H1 (cell line): ENCODE measurements at regions not wholly inside any gene's neighbourhood (a gene's known extent, or its start where the extent isn't known, plus 50 kb on each side); places are given as distances from the start of the nearest gene placed in this dataset.

Experiments used
- KDM5A ChIP-seq: fragments of 200-600 bp; IDR thresholded peaks from 2 replicates; pipeline ENCODE4 v1.7.1; 2012; ENCODE audit warnings: mild to moderate bottlenecking, low read length, inconsistent platforms, mixed read lengths
- TCF12 ChIP-seq: IDR thresholded peaks from 2 replicates; pipeline ENCODE4 v1.6.1; 2011; ENCODE audit warnings: low read depth, mild to moderate bottlenecking, low read length
- TF ChIP-seq, protein P1 (sequence below): fragments of 300-600 bp; sonication (generic); IDR thresholded peaks from 2 replicates; pipeline ENCODE4 v1.7.1; 2012; ENCODE audit warnings: low read length, moderate library complexity, mild to moderate bottlenecking, inconsistent platforms; ENCODE audit not compliant: insufficient replicate concordance

DNA sequence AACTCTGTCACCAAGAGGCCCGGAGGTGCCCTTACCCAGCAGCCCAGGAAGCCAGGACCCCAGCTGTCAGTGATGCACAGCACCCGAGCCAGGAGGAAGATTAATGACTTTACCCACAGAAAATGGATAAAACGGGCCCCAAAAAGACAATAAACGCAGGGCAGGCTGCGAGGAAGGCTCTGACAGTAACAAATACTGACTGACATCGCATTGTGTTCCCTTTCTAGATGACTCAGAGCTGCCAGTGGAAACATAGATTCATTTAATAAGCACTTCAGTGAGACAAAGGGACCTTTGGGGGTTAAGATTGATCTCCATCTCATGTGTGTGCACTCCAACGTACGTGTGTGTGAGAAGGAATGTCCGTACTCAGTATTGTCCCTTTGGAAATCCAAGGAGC, 225.3 kb upstream of the PPP2R3A start (continued):
- TF ChIP-seq, protein P1, sequence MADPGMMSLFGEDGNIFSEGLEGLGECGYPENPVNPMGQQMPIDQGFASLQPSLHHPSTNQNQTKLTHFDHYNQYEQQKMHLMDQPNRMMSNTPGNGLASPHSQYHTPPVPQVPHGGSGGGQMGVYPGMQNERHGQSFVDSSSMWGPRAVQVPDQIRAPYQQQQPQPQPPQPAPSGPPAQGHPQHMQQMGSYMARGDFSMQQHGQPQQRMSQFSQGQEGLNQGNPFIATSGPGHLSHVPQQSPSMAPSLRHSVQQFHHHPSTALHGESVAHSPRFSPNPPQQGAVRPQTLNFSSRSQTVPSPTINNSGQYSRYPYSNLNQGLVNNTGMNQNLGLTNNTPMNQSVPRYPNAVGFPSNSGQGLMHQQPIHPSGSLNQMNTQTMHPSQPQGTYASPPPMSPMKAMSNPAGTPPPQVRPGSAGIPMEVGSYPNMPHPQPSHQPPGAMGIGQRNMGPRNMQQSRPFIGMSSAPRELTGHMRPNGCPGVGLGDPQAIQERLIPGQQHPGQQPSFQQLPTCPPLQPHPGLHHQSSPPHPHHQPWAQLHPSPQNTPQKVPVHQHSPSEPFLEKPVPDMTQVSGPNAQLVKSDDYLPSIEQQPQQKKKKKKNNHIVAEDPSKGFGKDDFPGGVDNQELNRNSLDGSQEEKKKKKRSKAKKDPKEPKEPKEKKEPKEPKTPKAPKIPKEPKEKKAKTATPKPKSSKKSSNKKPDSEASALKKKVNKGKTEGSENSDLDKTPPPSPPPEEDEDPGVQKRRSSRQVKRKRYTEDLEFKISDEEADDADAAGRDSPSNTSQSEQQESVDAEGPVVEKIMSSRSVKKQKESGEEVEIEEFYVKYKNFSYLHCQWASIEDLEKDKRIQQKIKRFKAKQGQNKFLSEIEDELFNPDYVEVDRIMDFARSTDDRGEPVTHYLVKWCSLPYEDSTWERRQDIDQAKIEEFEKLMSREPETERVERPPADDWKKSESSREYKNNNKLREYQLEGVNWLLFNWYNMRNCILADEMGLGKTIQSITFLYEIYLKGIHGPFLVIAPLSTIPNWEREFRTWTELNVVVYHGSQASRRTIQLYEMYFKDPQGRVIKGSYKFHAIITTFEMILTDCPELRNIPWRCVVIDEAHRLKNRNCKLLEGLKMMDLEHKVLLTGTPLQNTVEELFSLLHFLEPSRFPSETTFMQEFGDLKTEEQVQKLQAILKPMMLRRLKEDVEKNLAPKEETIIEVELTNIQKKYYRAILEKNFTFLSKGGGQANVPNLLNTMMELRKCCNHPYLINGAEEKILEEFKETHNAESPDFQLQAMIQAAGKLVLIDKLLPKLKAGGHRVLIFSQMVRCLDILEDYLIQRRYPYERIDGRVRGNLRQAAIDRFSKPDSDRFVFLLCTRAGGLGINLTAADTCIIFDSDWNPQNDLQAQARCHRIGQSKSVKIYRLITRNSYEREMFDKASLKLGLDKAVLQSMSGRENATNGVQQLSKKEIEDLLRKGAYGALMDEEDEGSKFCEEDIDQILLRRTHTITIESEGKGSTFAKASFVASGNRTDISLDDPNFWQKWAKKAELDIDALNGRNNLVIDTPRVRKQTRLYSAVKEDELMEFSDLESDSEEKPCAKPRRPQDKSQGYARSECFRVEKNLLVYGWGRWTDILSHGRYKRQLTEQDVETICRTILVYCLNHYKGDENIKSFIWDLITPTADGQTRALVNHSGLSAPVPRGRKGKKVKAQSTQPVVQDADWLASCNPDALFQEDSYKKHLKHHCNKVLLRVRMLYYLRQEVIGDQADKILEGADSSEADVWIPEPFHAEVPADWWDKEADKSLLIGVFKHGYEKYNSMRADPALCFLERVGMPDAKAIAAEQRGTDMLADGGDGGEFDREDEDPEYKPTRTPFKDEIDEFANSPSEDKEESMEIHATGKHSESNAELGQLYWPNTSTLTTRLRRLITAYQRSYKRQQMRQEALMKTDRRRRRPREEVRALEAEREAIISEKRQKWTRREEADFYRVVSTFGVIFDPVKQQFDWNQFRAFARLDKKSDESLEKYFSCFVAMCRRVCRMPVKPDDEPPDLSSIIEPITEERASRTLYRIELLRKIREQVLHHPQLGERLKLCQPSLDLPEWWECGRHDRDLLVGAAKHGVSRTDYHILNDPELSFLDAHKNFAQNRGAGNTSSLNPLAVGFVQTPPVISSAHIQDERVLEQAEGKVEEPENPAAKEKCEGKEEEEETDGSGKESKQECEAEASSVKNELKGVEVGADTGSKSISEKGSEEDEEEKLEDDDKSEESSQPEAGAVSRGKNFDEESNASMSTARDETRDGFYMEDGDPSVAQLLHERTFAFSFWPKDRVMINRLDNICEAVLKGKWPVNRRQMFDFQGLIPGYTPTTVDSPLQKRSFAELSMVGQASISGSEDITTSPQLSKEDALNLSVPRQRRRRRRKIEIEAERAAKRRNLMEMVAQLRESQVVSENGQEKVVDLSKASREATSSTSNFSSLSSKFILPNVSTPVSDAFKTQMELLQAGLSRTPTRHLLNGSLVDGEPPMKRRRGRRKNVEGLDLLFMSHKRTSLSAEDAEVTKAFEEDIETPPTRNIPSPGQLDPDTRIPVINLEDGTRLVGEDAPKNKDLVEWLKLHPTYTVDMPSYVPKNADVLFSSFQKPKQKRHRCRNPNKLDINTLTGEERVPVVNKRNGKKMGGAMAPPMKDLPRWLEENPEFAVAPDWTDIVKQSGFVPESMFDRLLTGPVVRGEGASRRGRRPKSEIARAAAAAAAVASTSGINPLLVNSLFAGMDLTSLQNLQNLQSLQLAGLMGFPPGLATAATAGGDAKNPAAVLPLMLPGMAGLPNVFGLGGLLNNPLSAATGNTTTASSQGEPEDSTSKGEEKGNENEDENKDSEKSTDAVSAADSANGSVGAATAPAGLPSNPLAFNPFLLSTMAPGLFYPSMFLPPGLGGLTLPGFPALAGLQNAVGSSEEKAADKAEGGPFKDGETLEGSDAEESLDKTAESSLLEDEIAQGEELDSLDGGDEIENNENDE: no peak
- TF ChIP-seq KDM5A (no peak), TCF12 (no peak)
